Stimulated activated CD4-positive, alpha-beta T cell treated with anti-CD3 and anti-CD28 coated beads, Interleukin-2, amount 100 ng/mL, for 24 hours (primary cell): ENCODE measurements at regions not wholly inside any gene's neighbourhood (a gene's known extent, or its start where the extent isn't known, plus 50 kb on each side); places are given as distances from the start of the nearest gene placed in this dataset.
"Not testable (repeated sequence)": the region's sequence is repeated elsewhere in the genome, so short reads cannot be mapped to it uniquely, and the experiment has no call there.

Experiments
- DNase-seq, 2 donors: peaks; one replicate each; pipeline ENCODE4 v3.0.0-alpha.2; 2020

DNA sequence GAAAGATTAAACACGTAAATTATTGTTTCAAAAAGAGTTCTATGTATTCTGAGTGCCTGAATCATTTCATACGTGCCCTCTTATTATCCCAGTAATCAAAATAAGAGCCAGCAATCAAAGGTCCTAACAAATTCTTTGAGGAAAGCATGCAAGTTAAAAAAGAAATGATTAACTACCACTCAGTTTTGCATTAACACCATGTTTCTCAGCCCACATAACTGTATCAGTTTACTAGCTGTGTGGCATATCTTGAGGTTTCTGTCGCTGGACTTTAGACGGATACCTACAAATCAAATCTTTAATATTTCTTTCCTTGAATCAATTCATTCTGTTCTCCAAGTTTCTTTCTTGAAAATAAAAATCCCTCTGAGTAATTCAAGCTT, 668.9 kb upstream of the CHAC2 start:
- DNase-seq = no peak

DNA sequence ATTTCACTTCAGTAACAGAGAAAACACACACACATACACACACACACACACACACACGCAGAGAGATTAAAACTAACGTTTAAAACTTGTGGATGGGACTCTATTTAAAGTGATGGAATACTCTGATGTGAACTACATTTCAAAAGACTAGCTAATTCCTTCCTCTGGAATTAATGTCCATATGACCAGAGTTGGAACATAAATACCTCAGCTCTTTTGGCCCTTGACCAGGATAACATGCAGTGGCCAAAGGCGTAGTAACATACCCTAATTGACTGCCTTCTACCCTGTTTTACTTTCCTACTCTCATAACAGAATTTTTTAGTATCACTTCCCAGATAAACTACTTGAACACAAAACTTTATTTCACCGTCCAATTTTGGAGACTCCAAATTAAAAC, 671.3 kb upstream of the CHAC2 start:
- no peak for DNase-seq

DNA sequence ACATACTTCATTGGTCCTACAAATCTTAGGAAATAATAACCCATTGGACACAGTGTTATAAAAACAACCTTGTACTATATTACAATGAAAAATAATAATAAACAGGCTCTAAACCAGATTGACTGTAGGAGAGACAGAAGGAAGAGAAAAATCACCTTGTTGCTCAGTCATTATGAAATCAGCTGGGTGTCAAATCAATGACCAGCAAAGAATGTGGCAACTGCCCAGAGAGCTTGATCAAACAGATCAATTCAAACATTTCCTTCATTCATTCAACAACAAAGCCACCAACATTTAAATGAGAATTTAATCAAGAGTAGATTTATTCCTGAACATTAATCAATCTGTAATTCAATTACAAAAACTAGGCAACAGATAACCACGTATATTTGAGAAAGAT, 671.9 kb upstream of the CHAC2 start:
- no peak for DNase-seq

DNA sequence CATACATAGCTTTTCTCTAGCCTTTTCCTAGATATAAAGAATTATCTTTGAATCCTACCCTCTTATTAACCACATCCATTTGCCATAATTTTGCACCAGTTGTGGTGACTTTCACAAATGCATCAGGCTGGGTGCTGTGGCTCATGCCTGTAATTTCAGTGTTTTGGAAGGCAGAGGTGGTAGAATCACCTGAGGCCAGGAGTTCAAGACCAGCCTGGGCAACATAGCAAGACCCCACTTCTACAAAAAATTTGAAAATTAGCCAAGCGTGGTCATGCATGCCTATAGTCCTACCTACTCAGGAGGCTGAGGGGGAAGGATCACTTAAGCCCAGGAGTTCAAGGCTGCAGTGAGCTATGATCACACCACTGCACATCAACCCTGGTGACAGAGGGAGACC, 672.4 kb upstream of the CHAC2 start:
- no peak for DNase-seq

DNA sequence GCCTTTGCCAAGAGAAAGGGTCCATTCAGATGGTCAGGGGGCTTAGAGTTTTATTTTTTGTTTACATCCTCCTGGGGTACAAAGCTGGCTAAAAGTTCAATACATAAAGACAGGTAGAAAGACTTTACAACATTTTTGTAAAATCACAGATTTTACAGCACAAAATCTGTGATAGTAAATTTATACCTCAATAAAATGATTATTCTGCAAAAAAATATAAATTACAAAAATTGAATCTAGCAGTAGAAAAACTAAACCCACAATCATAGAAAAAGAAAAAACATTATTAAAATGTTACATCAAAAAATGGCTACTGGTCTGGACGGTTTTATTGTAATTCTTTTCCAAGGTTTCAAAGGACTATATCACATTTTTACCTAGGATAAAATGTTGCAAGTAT, 674.2 kb upstream of the CHAC2 start:
- DNase-seq = no peak

DNA sequence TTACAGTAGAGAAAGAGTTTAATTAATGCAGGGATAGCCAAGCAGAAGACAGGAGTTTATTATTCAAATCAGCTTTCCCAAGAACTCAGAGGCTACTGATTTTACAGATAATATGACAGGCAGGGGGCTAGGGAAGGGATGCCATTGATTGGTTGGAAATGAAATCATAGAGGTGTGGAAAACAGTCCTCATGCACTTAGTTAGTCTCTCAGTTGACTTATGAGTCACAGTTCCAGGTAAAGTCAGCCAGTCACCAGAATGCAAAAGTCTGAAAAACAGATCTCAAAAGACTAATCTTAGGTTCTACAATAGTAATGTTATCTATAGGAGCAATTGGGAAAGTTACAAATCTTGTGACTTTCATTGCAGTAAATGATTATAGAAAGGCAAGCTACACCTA, 676.4 kb upstream of the CHAC2 start:
- no peak for DNase-seq

DNA sequence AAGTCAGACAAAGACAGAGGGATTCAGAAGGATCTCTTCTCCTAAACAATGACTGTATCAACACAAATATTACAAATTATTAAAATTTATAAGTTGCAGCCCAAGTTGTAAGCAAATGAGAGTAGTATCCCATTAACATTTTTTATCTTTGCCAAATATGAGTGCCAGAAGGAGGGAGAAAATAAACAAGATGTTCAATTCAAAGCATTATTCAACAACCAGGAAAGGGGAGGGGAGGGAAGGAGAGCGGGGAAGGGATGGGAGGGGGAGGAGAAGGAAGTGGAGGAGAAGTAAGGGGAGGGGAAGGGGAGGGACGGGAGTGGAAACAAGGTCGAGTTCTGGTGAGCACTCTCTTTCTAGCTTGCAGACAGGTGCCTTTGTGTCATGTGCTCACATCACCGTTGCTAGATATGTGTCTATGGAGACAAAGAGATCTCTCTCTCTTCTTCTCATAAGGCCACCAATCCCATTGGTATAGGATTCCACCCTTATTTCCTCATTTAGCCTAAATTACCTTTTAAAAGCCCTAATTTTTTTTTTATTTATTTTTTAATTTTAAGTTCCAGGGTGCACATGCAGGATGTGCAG, 679.6 kb upstream of the CHAC2 start:
- DNase-seq = no peak

DNA sequence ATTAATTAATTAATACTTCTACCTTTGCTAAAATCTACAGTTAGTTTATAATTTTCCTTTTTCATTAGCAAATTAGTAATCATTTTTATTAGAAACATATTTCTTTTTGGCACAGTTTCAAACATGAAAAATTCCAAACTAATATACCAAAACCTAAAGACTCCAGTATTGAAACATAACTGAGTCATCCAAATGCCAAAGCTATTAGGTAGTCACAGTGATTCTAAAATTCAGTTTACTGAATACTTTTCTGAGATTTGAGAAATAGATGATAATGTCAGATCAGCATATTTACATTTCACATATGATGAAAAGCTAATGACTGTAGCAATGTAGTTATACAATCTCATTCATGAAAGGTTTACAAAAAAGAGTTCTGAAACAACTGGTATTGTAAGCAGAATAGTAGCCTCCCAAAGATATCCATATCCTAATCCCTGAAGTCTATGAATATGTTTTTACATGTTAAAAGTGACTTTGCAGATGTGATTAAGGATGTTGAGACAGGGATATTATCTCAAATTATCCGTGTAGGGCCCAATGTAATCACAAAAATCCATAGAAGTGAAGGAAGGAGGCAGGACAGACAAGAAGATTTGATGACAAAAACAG, 680.2 kb upstream of the CHAC2 start:
- DNase-seq = no peak

DNA sequence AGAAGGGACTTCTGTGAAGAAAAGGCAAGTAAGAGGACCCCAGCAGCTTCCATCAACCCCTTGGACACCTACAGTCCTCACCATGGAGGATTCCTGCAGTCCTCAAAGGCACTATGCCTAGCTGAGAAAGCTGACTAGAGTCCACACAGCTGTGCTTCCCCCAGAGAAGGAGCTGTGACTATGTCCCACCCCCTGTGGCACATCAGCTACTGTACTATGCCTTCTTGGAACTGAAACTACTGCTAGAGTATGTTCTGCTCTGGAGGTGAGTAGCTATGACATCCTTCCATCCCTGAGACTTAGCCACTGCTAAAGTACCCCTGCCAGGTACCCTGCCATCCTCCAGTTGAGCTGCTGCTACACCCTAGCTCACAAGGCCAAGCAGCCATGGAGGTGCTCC, 690.2 kb upstream of the CHAC2 start:
- DNase-seq = no peak

DNA sequence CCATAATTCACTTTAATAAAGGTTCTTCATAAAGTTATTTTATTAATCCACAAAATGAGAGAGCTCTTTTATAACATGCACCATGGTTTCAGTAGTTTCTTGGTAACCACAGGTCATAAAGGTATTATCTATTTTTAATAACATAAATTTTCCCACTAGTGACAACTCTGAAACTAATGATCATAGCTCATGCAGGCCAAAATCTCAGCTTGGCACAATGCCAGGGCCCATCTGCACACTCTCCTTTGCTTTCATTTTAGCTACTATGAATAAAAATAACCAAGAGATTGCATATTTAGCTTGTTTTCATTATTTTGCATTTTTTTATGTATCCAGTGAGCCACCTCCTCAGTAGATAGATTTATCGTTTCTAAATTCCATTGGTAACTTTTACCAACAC, 691.8 kb upstream of the CHAC2 start:
- no peak for DNase-seq

DNA sequence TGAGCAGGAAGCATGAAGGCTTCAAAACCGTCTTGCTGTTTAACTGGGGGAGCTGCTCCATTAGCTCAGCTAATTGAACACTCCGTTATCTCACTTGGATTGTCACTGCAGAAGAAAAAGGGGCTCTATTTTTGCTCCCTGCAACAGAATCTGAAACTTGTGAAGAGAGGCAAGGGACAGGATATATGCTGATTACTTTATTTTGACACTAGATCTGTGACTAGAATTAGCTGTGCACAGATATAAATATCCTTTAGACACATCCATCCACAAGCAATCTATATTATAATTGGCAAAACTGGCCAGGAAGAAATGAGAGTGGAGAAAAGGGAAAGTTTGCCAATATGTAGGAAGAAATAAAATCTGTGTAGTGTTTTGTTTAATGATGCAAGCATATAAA, 700.1 kb upstream of the CHAC2 start:
- no peak for DNase-seq

DNA sequence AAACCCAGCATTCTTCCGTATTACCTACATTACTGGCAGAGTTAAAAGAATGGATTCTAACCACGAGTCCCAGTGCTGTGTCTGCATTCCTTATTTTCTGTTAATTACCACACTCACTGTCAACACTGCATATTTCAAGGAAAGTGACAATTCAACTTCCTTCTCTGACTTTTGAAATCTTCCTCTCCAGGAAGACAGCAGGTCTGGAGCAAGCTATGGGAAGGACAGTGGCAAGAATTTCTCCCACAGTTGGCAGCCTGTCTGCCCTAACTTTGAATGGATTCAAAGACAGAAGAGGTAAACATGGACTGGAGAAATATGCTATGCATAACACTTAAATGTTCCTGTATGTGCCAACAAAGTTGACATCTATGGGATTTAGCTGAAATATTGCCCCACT, 700.5 kb upstream of the CHAC2 start:
- no peak for DNase-seq

DNA sequence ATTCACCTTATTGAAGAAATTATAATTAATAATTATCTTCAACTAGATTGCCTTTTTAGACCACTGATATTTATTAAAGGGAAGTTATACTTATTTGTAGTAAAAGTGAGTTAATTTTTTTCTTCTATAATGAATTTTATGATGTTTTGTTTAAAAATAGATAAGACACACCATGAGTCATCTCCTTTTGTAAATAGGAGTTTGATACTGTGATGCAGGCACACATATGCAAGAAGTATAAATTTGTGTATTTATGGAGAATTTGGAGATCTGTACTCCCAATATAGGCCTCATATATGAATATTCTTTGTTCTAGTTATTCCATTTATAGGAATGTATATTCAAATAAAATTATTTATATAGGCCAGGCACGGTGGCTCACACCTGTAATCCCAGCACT, 703.5 kb upstream of the CHAC2 start:
- no peak for DNase-seq

DNA sequence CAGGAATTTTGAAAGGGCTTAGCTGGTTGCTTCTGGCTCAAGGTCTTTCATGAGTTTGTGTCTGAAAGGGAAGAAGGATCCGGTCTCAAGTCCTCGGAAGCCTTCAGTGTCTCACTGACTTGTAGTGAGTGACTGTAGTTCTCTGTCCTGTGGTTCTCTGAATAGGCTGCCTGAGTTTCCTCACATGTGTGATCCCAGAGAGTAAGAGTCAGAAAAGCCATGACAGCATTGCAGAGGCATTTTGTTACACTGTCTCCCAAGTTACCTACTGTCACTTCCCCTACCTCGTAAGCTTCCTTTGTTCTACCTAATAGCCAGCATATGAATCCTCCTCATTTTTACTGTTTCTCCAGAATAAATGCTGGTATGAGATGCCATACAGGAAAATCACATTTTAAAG, 709.1 kb upstream of the CHAC2 start:
- DNase-seq = no peak

DNA sequence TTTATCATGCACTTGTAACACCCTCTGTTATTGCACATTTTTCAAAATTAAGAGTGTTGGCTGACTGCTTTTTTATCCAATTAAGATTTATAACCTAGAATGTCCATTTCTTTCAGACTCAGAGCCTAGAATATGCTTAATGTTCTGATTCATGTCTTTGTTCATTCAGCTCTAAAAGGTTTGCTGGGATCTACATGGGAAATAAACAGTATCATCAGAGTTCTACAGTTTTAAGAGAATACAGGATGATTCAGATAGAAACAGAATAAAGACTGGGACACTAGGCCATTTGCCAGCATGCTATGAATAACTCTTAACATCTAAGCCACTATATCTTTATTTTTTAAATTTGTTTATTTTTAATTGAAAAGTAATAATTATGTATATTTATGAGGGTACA, 713.7 kb upstream of the CHAC2 start:
- DNase-seq = no peak

DNA sequence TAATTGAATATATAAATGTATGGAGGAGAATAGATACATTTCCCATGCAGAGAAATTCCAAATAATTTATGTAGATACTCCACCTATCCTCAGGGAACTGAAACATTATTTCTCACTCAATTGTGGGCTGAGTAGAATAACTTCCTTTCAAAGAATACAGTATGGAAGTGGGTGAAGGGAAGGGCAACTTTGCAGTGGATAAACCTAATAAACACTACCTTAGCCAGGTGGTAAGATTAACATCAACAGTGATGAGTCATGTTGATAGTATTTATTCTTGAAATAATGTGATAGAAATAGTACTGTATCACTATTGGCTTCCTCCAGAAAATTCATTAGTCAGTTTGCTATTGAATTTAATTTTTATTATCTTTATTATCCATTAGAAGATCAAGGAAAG, 716.4 kb upstream of the CHAC2 start:
- no peak for DNase-seq

DNA sequence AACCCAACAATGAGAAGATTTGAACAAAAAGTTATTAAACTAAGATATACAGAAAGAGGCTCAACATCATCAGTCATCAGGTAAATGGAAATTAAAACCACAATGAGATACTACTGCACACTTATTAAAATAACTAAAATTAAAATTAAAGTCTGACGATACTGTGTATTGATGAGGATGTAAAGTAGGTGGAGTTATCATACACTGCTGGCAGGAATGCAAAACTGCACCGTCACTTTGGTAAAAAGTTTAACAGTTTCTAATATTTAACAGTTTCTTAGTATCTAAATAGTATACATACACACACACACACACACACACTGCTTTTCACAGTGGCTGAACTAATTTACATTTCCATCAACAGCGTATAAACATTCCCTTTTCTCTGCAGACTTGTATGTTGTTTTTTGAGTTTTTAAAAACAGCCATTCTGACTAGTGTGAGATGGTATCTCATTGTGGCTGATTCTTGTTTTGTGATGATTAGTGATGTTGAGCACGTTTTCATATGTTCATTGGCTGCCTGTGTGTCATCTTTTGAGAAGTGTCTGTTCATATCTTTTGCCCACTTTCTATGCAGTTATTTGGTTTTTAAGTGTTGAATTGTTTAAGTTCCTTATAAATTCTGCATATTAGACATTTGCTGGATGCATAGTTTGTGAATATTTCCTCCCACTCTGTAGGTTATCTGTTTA, 726.9 kb upstream of the CHAC2 start:
- DNase-seq = no peak

DNA sequence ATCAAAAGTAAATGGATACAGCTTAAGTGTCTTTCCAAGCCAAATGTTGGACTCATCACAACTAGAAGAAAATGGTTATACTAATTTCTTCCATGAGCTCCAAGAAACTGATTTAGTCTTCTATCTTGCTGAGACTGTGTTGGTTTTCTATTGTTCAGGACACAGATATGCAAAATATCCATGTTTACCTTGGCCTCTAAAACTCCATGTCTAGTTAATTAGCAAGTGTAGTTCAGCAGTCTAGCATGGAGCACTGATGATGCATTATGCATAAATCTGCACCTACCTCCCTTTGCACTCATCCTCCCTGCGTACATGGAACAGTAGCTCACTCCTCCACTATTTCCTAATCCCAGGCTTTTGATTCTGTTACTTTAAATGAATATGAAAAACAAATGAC, 731.4 kb upstream of the CHAC2 start:
- DNase-seq = no peak

DNA sequence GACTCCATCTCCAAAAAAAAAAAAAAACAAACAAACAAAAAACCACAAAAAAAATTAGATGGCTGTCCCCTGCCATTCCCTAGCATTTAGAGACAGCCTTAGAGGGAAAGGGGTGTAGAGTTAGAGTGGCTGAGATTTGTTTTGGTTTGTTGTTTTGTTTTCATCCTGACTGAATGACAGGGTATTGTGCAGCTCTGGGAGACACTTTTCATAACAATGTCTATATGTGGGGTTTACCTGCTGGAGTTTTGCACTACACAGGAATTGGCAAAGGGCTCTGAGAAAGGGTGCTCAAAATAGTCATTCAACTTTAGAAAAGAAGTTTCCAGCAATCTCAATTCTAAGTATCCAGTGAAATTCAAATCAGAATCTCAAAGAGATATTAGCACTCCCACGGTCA, 732.5 kb upstream of the CHAC2 start:
- DNase-seq = no peak

DNA sequence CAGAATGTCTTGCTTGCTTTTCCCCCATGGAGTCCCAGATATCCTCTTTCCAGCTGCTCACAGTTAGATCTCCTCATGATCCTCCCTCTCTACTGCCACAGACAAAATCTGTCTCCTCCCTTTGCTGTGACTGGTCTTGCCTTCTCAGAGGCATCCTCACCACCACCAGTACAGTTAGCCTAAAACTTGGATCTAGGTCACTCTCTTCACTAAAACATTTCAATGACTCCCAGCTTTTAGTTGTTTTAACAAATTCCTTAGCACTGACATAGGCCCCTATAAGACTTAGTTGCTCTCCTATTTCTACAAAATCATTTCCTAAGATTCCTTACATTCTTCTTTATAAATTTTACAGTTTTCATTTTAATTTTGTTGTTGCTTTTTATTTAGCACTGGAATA, 734.2 kb upstream of the CHAC2 start:
- no peak for DNase-seq

DNA sequence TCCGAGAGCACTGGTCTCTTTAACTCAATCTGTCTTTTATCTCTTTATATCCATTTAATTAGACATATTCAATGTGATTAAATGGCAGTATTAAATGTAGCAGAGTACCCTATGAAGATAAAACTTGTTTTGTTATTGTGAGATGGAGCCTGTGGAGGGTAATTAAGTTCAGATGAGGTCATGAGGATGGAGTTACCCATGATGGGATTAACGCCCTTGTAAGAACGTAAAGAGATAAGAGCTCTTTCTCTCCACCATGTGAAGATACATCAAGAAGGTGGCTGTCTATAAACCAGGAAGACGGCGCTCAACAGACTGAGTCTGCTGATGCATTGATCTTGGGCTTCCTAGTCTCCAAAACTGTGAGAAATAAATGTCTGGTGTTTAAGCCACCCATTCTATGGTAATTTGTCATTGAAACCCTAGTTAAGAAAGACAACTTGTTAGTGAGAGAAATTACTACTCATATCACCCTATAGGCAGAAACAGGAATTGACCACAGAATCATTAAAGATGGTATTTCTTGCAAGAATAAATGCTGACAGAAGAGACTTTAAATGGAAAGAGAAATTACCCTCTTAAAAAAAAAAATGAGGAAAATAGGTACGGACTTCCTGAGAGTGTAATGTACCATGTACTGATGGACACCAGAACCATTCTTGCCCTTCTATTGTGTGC, 738.7 kb upstream of the CHAC2 start:
- no peak for DNase-seq

DNA sequence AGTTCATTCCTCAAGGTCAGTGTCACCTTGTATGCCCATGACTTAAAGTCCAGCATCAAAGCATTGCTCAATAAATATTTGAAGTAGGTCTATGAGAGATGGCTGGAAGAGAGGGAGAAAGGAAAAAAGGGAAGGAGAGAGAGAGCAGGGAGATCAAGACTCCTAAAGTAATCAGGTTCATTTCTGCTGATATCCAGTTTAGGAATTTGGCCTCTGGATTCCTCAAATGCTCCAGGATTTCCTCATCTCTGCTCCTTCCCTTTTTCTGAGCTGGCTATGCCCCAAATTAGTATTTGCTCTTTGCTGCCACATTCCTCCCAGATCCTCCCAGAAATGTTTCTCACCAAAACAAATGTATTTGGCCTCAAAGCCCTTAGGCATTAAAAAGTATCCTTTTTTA, 739.4 kb upstream of the CHAC2 start:
- no peak for DNase-seq

DNA sequence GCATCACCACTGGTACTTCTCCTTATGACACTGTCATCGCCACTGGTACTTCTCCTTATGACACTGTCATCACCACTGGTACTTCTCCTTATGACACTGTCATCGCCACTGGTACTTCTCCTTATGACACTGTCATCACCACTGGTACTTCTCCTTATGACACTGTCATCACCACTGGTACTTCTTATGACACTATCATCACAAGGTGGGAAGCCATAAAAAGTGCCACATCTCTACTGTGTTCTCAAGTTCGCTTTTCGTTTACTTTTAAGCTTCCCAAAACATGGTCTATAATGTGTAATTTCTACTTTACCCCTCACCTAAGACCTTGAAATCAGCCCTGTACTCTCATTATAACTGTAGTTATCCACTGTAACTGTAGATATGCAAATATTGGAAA, 745.4 kb upstream of the CHAC2 start:
- not testable (repeated sequence) for DNase-seq

DNA sequence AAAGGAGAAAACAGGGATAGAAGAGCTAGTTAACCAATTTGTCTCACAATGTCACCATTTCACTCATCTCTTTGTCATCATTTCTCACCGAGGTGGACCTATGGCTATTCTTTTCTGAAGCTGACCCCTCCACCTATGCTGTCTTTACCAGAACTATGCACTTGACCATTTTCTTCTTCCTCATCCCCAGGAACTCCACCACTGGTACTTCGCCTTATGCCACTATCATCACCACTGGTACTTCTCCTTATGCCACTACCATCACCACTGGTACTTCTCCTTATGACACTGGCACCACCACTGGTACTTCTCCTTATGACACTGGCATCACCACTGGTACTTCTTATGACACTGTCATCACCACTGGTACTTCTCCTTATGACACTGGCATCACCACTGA, 745.8 kb upstream of the CHAC2 start:
- no peak for DNase-seq
